ENCODE measurements at regions not wholly inside any gene's neighbourhood (a gene's known extent, or its start where the extent isn't known, plus 50 kb on each side); places are given as distances from the start of the nearest gene placed in this dataset.

GRCh38 chr11:38460429-38460828, 1862.4 kb upstream of the RAG2 start:
- Histone ChIP-seq H3K4me1 (ENCODE audit: control insufficient read depth in 1 of 2, insufficient read depth in 2 of 2, low read length in 2 of 2) (no peaks in the 10 kb centered on the region), H2AFZ (ENCODE audit: low read depth, low read length, poor library complexity, severe bottlenecking) (no peak overlapping the region), H3K36me3 (ENCODE audit: control insufficient read depth in 1 of 2, insufficient read depth in 2 of 2, low read length in 2 of 2) (no peaks in the 10 kb centered on the region), H4K20me1 (ENCODE audit: insufficient read depth) (no peaks in the 10 kb centered on the region), H3K79me2 (ENCODE audit: insufficient read depth, low read length) (no peaks in the 10 kb centered on the region), H3K9me3 (ENCODE audit: control insufficient read depth in 1 of 2, insufficient read depth in 1 of 2, low read depth in 1 of 2, low read length in 2 of 2) (peaks cover 13 to 24% of the 10 kb centered on the region in 2 experiments; a peak in 3 of 4 replicates), H3K9me2 (ENCODE audit: insufficient read depth) (no peaks in the 10 kb centered on the region), H3K9ac (ENCODE audit: low read length) (no peak overlapping the region), H3K4me3 (replicated peaks in 1 of 2; ENCODE audit: low read depth in 1 of 2, low read length in 2 of 2) (no peak overlapping the region), H3K27me3 (ENCODE audit: insufficient read depth, low read length) (no peaks in the 10 kb centered on the region), H3K4me2 (ENCODE audit: low read length) (no peak overlapping the region), H3K27ac (ENCODE audit: low read depth, low read length) (no peak overlapping the region)
- CTCF ChIA-PET: no interaction called here
- no peak for ATAC-seq
- no peak for TF ChIP-seq ZFX (IDR thresholded peaks at IDR 0.05)
- no peak for TF ChIP-seq POLR2AphosphoS5 (IDR thresholded peaks at IDR 0.05; ENCODE audit: low read depth, low read length)
- no peak for TF ChIP-seq TCF7L2 (IDR thresholded peaks at IDR 0.05; ENCODE audit: borderline replicate concordance, extremely low read depth, insufficient read depth, insufficient read length)
- TF ChIP-seq, protein P1, sequence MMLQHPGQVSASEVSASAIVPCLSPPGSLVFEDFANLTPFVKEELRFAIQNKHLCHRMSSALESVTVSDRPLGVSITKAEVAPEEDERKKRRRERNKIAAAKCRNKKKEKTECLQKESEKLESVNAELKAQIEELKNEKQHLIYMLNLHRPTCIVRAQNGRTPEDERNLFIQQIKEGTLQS (IDR thresholded peaks at IDR 0.05): no peak
- no peak for TF ChIP-seq JUND (IDR thresholded peaks at IDR 0.05)
- TF ChIP-seq ZNF274 (IDR thresholded peaks at IDR 0.05; ENCODE audit: low read depth, low read length): no peak
- no peak for TF ChIP-seq EZH2 (IDR thresholded peaks at IDR 0.05)
- no peak for TF ChIP-seq YY1 (IDR thresholded peaks at IDR 0.05; ENCODE audit: extremely low read depth, insufficient replicate concordance, low read depth, low read length)
- no peak for TF ChIP-seq SP1 (IDR thresholded peaks at IDR 0.05; ENCODE audit: low read depth)
- no peak for TF ChIP-seq RAD21 (IDR thresholded peaks at IDR 0.05; ENCODE audit: low read depth)
- TF ChIP-seq EZH2phosphoT487 (IDR thresholded peaks at IDR 0.05; ENCODE audit: borderline replicate concordance): no peak
- TF ChIP-seq SIN3A (IDR thresholded peaks at IDR 0.05; ENCODE audit: low read depth): no peak
- TF ChIP-seq CEBPB (IDR thresholded peaks at IDR 0.05; ENCODE audit: low read depth): no peak
- TF ChIP-seq CTCF (IDR thresholded peaks at IDR 0.05 in 2 of 3, conservative IDR thresholded peaks at IDR 0.05 in 1 of 3; ENCODE audit: borderline replicate concordance in 1 of 3, insufficient read depth in 1 of 3, low read depth in 2 of 3, low read length in 2 of 3): no peak
- TF ChIP-seq ELF1 (IDR thresholded peaks at IDR 0.05; ENCODE audit: borderline replicate concordance, low read depth): no peak
- no peak for TF ChIP-seq FOSL1 (IDR thresholded peaks at IDR 0.05; ENCODE audit: low read depth)
- no peak for TF ChIP-seq REST (IDR thresholded peaks at IDR 0.05; ENCODE audit: low read depth)
- TF ChIP-seq ZBTB33 (IDR thresholded peaks at IDR 0.05; ENCODE audit: extremely low read depth, insufficient replicate concordance, low read length): no peak
- no TSS peak for BruUV-seq (replicated peaks)
- DNase-seq (ENCODE audit: low read depth, low spot score): no peak
- RAD21 ChIA-PET (ENCODE audit: low non-redundant PET in 1 of 2, low total read pairs in 2 of 2, uncharacterized antibody in 2 of 2, unreplicated experiment in 2 of 2): no interaction called here
- intact Hi-C loops (cut with micrococcal nuclease): no loop called here
- POLR2A ChIA-PET: no interaction called here
